ENCODE measurements at regions not wholly inside any gene's neighbourhood (a gene's known extent, or its start where the extent isn't known, plus 50 kb on each side); places are given as distances from the start of the nearest gene placed in this dataset.
"Not testable (repeated sequence)": the region's sequence is repeated elsewhere in the genome, so short reads cannot be mapped to it uniquely, and the experiment has no call there.

GRCh38 chrX:786441-786881 is 155.9 kb downstream of the SHOX start:
- DNase-seq: no peak

- DNase-seq: no peak
Measured at GRCh38 chrX:784829-785228, 154.2 kb downstream of the SHOX start.

- no peak for DNase-seq
Measured at GRCh38 chrX:781224-782204, 150.9 kb downstream of the SHOX start.

GRCh38 chrX:776529-777230 is 146.1 kb downstream of the SHOX start:
- no peak for DNase-seq

GRCh38 chrX:776061-776460 is 145.5 kb downstream of the SHOX start:
- DNase-seq: no peak

GRCh38 chrX:774536-774935 is 143.9 kb downstream of the SHOX start:
- no peak for DNase-seq

- no peak for DNase-seq
Measured at GRCh38 chrX:773292-774025, 142.9 kb downstream of the SHOX start.

- DNase-seq: no peak
Measured at GRCh38 chrX:771536-771935, 140.9 kb downstream of the SHOX start.

GRCh38 chrX:769796-770195 is 139.2 kb downstream of the SHOX start:
- no peak for DNase-seq

- no peak for DNase-seq
Measured at GRCh38 chrX:768596-768995, 138.0 kb downstream of the SHOX start.

- DNase-seq: no peak
Measured at GRCh38 chrX:758917-759316, 128.3 kb downstream of the SHOX start.

- no peak for DNase-seq
Measured at GRCh38 chrX:750812-751211, 120.2 kb downstream of the SHOX start.

GRCh38 chrX:750263-750662 is 119.7 kb downstream of the SHOX start:
- no peak for DNase-seq

- DNase-seq: no peak
Measured at GRCh38 chrX:747176-747575, 116.6 kb downstream of the SHOX start.

- no peak for DNase-seq
Measured at GRCh38 chrX:739611-740010, 109.0 kb downstream of the SHOX start.

- not testable (repeated sequence) for DNase-seq
Measured at GRCh38 chrX:737021-737420, 106.4 kb downstream of the SHOX start.

GRCh38 chrX:734362-734761 is 103.8 kb downstream of the SHOX start:
- DNase-seq: no peak

GRCh38 chrX:733961-734360 is 103.4 kb downstream of the SHOX start:
- DNase-seq: no peak

GRCh38 chrX:729583-730409 is 99.2 kb downstream of the SHOX start:
- no peak for DNase-seq

- DNase-seq: not testable (repeated sequence)
Measured at GRCh38 chrX:729101-729500, 98.5 kb downstream of the SHOX start.

- not testable (repeated sequence) for DNase-seq
Measured at GRCh38 chrX:728639-729038, 98.0 kb downstream of the SHOX start.
